CD4-positive, alpha-beta T cell treated with Interleukin-10 for 1 hour (primary cell): ENCODE measurements at regions not wholly inside any gene's neighbourhood (a gene's known extent, or its start where the extent isn't known, plus 50 kb on each side); places are given as distances from the start of the nearest gene placed in this dataset.
A peak's percentile ranks its signal among the peaks of the same experiment; 100 is the strongest.

Experiments used
- DNase-seq: peaks from one replicate; pipeline ENCODE4 v3.0.0-alpha.2; 2020

DNA sequence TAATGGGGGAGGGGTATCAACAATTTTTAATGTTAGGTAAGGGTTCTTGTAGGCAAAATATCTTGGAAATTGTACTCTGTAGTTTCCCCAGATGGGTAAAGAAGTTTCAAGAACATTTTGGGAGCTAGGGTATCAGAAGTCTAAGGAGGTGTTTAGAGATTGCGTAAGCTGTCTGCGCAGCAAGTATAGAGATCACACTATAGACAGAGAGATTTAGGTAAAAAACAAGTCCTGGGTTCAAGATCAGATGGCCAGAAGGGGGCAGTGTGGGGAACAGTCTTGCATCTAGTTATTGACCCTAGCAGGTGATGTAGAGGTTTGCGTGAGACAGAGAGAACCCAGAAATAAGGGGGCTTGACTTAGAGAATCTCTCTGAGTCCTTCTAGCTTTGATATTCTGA is 80.8 kb downstream of the S1PR1 start:
- no peak for DNase-seq

- DNase-seq = no peak
These were observed 86.7 kb downstream of the S1PR1 start for GRCh38 chr1:101323535-101323934.

DNA sequence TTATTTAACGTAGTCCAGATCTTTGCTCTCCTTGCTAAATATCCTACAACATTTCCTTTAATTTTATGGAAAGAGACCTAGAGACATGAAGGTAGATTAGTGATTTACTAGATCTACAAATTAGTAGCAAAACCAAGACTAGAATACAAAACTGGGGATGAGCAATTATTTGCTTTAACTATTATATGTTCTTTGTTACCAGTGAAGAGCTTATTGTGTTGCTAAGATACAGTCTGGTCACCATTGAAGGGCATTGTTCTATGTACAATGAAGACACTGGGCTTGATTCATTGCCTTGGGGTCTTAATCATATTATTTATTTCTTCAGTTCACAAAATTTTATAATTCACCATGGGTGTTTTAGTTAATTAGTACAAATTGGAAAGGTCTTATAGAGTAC is 88.3 kb downstream of the S1PR1 start:
- DNase-seq = no peak

DNA sequence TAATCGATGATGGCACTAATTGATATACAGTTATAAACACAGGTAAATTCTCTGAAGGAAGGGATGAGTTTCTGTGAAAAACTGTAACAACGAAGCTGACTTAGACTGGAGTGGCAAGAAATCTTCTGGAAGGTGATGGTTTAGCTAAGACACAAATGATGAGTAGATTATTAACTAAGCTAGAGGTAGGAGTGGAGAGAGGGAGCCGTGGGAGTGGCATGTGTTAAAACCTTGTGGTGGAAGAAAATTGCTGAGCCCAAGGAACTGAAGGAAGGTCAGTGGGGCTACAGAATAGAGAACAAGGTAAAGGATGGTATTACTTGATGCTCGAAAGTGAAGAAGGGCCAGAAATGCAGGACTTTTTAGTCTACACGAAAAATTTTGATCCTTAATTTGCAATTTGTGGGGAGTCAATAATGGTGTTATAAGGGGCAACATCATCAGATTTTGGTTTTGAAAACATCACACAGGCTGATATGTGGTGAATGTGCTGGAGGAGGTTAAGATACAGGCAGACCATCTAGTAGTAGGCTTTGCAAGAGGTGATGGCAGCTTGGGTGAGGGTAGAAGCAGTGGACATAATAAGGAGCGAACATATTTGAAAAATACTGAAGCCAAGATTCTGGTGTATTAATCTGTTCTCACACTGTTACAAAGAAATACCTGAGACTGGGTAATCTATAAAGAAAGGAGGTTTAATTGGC is 93.8 kb downstream of the S1PR1 start:
- no peak for DNase-seq

DNA sequence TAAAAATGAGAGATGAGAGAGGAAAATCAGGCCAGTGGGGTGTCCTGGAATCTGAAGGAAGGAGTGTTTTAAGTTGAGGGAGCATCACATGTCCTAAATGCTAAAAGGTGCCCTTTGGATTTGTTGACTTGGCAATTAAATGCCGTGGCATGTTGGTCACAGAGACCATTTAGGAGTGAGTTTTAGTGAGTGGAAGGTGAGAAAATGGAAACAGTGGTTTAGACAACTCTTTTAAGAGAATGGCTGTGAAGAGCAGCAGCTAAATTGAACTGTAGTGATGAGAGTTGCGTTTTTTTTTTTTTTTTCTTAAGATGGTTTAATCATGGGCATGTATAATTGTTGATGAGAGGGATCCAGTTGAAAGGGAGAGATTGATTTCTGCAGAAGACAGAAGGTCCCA is 95.0 kb downstream of the S1PR1 start:
- no peak for DNase-seq

GRCh38 chr1:101332633-101333032 is 95.8 kb downstream of the S1PR1 start:
- DNase-seq = no peak

DNA sequence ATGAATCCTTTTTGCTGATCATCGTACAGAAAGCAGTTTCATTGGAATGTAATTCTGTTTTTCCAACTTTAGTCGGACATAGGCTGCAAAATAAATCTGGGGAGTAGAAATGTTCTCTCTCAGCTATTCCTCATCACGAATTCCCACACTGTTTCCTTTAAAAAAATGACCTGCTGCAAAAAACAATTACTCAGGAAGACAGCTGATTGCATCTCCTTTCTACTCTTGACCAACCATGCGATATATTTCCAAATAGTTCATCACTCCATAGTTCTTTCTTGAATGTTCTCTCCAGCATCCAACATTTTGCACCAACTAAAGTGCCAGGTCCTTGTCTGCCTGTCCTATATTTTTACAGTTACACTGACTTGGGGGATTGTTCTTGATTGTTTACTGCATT is 96.4 kb downstream of the S1PR1 start:
- no peak for DNase-seq

DNA sequence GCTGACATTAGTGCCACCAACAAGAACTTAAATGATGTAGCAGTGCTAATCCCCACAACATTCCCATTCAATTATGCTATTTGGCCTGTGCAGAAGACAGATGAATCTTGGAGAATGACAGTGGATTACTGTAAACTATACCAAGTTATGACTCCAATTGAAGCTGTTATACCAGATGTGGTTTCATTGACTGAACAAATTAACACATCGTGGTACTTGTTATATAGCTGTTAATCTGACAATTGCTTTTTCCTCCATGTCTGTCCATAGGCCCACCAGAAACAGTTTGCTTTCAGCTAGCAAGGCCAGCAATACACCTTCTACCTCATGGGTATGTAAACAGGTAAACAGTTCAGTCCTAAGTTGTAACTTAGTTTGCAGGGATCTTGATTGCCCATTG is 101.1 kb downstream of the S1PR1 start:
- DNase-seq = no peak

DNA sequence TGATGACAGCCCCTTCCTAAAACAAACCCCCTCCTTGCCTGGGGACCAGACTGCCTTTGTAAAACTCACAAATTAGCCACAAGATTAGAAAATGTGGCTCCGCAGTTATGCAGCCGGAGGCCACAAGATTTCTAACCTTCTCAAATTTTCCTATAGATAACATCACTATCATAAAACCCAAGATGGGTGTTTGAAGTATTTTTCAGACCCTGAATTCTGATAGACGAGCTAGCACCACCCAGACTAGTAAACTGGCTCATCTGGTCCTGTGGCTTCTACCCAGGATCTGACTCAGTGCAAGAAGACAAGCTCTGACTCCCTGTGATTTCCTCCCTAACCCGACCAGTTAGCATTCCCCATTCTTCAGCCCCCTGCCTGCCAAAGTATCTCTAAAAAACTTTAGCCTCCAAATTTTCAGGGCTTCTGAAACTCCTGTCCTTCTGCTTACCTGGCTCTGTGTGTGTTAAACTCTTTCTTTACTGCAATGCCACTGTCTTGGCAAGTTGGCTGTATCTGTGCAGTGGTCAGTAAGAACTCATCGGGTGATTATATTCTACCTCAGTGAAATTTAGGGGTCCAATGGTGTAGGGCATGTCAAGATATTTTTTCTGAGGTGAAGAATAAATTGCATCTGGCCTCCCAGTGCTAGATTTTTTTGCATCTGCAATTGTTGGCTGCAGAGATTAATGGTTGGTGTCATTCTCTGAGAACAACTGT is 102.1 kb downstream of the S1PR1 start:
- peak; percentile 16 for DNase-seq

DNA sequence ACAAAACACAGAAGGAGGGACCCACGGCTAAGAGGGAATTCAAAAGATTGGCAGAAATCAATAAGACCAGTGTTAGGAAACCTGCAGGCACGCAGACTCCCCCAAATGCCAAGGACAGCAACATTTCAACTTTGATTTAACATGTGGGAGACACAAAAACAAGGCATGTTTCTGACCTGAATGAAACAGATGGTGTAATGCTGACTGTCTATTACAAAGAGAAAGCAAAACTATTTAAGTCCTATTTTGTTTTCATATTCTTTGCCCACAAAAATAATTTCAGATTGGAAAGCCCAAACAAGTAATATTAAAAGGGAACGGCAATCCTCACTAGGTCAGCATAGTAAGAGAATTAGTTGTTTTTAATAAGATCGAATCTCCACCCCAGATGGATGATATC is 107.9 kb downstream of the S1PR1 start:
- DNase-seq = no peak

DNA sequence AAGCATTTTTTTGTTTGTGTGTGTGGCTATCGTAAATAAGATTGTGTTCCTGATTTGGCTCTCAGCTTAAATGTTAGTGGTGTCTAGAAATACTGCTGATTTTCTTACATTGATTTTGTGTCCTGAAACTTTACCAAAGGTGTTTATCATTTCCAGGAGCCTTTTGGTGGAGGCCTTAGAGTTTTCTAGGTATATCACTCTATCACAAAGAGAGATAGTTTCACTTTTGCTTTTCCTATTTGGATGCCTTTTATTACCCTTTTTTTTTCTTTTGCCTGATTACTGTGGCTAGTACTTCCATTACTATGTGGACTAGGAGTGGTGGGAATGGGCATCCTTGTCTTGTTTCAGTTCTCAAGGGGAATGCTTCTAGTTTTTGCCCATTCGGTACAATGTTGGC is 109.6 kb downstream of the S1PR1 start:
- no peak for DNase-seq

DNA sequence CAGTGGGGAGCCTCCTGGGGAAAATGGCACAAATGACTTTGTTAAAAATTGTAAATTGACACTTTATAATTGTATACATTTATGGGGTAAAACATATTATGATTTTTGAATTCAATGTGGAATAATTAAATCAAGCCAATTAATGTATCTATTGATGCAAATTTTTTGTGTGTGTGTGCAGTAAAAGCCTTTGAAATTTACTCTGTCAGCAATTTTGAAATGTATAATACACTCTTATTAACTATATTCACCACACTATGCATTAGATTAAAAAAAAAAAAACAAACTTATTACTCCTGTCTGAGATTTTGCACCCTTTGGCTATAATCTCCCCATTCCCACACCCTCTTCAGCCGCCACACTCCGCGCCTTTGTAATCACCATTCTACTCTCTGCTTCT is 119.2 kb downstream of the S1PR1 start:
- DNase-seq = no peak

GRCh38 chr1:101356604-101357443 is 120.0 kb downstream of the S1PR1 start:
- DNase-seq = no peak

- peak; percentile 90 for DNase-seq
These were observed 120.7 kb downstream of the S1PR1 start for GRCh38 chr1:101357444-101357986.

- no peak for DNase-seq
These were observed 123.7 kb downstream of the S1PR1 start for GRCh38 chr1:101360506-101360905.

- no peak for DNase-seq
These were observed 127.1 kb downstream of the S1PR1 start for GRCh38 chr1:101363891-101364318.

DNA sequence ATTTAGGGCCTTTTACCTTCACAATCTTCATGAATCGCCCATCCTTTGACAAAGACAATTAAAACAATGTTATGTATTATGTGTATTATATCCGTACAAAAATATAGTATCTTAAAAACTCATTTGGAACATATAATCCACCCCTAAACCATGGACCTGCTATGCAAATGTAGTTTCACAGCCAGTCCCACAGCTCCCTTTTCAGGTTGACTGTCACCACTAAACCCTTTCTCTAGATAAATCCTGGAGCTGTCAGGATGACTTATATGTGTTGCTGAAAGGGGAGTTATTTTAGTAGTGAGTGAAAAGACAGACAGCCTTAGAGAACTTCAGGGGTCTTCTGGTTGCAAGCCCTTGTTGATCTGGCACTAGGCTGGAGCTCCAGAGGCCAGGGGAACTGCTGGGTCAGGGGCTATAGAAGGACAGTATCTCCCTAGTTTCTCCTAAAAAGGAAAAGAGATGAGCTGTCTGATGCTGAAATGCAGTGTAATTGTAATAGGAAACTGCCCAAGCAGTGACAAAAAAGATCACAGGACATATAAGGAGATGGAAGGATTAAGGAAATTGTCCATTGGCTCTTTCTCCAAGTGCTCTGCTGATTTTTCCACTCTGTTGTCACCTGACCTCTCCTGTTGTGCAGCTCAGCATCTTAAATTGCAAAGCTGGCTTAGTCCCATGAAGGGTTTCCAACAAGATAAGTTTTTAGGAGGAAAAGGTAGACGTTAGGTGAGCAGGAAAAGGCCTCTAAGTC is 127.7 kb downstream of the S1PR1 start:
- no peak for DNase-seq

DNA sequence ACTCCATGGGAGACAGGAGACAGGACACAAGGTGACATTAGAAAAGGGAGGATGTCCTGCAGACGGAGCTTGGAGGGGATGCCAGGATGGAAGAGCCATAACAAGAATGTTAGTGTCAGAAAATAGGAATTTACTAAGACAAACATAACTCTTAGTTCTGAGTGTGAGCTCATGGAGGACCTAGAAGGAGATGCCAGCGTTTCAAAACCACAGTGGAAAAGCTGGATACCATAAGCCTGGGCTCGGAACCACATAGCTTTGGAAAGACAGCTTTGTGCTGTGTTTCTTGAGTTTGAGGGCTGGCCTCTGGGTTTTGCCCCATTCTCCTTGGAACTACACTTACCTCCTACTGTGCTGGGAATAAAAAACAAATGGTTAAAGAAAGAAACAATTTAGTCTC is 128.4 kb downstream of the S1PR1 start:
- no peak for DNase-seq

- DNase-seq = no peak
These were observed 129.1 kb downstream of the S1PR1 start for GRCh38 chr1:101365878-101366277.

DNA sequence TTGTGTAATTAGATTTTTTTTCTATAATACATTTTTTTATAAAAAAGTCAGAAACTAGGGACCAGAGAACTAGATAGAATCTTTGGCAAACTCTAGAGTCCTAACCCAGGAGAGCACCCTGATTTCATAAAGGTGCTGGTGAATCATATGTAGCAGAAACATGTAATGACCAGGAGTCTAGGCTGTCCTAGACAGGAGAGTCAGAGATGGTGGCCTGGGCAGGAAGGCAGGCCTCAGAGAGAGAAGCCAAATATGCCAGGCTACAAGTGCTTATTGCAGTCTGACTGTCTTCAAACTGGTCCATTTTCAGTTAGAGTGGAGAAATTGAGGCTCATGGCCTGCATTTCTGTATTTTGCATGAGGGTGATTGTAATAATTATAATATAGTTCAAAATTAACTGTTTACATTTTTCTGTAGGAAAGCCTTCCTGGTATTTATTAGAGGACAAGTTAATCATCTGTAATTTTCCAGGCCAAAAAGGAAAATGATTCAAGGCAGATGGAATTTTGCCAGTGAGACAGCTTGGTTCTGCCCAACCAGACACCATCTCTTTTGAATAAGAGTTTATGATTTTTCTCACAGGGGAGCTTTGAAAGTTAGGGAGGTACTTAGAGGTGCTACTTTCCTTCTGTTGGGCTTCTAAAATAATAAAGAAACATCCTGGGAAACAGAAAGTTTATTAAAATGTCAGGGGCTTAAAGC is 129.8 kb downstream of the S1PR1 start:
- DNase-seq = no peak

- DNase-seq = no peak
These were observed 130.8 kb downstream of the S1PR1 start for GRCh38 chr1:101367630-101368029.

- no peak for DNase-seq
These were observed 133.7 kb downstream of the S1PR1 start for GRCh38 chr1:101370488-101370887.
